Smooth muscle cell (in vitro differentiated cells): ENCODE measurements at regions not wholly inside any gene's neighbourhood (a gene's known extent, or its start where the extent isn't known, plus 50 kb on each side); places are given as distances from the start of the nearest gene placed in this dataset.

Source experiments
- DNase-seq: peaks from one replicate; lab custom pipeline; 2025; ENCODE audit not compliant: unreplicated experiment; lab: John Stamatoyannopoulos, UW
- H2AFZ ChIP-seq: fragments of 200-600 bp; sonication (generic); 2 replicates; pipeline ENCODE4 v1.6.0; 2016; ENCODE audit warnings: antibody characterized with exemption, low read depth, mild to moderate bottlenecking
- H3F3A ChIP-seq: fragments of 200-600 bp; sonication (generic); 2 replicates; pipeline ENCODE4 v1.6.0; 2017; ENCODE audit warnings: antibody characterized with exemption, low read depth
- H3K27ac ChIP-seq: fragments of 200-600 bp; sonication (generic); 2 replicates; pipeline ENCODE4 v1.5.1; 2016; ENCODE audit warnings: low read depth, mild to moderate bottlenecking
- H3K27me3 ChIP-seq: fragments of 200-600 bp; sonication (generic); 2 replicates; pipeline ENCODE4 v1.6.1; 2016; ENCODE audit warnings: low read depth, mild to moderate bottlenecking
- H3K36me3 ChIP-seq: fragments of 200-600 bp; sonication (generic); 2 replicates; pipeline ENCODE4 v1.5.1; 2016; ENCODE audit warnings: low read depth
- H3K4me1 ChIP-seq: fragments of 200-600 bp; sonication (generic); 2 replicates; pipeline ENCODE4 v1.5.1; 2016; ENCODE audit warnings: low read depth
- H3K4me2 ChIP-seq: fragments of 200-600 bp; sonication (generic); 2 replicates; pipeline ENCODE4 v1.6.0; 2016; ENCODE audit warnings: mild to moderate bottlenecking
- H3K4me3 ChIP-seq: fragments of 200-600 bp; sonication (generic); 2 replicates; pipeline ENCODE4 v1.5.1; 2016; ENCODE audit warnings: mild to moderate bottlenecking
- H3K79me2 ChIP-seq: fragments of 200-600 bp; sonication (generic); 2 replicates; pipeline ENCODE4 v1.6.0; 2016; ENCODE audit warnings: low read depth, mild to moderate bottlenecking
- H3K9ac ChIP-seq: fragments of 200-600 bp; sonication (generic); 2 replicates; pipeline ENCODE4 v1.6.0; 2016; ENCODE audit warnings: low read depth
- H3K9me3 ChIP-seq: fragments of 200-600 bp; sonication (generic); replicated peaks from 2 replicates; pipeline ENCODE4 v1.5.1; 2016; ENCODE audit warnings: low read depth
- H4K20me1 ChIP-seq: fragments of 200-600 bp; sonication (generic); 2 replicates; pipeline ENCODE4 v1.6.0; 2016; ENCODE audit warnings: low read depth
- WGBS: methylation state at CpG from one replicate; pipeline ENCODE4 v1.1.7; 2016; ENCODE audit warnings: low lambda C conversion rate; 5-methylcytosine and 5-hydroxymethylcytosine counted together
- TF ChIP-seq, protein P1 (sequence below): fragments of 200-600 bp; sonication (generic); IDR thresholded peaks from 2 replicates; pipeline ENCODE4 v1.5.1; 2017; ENCODE audit warnings: borderline replicate concordance, mild to moderate bottlenecking, antibody characterized with exemption; ENCODE audit not compliant: insufficient read depth, poor library complexity, severe bottlenecking

DNA sequence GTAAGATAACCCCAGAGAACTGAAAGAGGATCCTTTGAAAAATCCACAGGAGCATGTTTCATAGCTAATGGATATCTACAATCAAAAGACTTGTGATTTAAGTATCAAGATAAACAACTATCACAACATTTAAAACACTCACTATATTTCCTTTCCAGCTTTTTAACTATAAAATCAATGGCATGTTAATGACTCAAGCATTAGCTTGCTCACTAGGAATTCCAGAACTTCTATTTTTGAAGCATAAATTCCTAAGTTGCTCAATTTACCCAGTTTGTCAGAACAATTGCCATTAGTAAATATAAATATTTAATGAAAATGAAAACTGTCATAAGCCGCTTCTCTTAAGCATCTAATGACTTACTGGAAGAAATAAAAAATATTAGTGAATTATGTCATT, 355.3 kb downstream of the PRELID2 start:
- TF ChIP-seq, protein P1, sequence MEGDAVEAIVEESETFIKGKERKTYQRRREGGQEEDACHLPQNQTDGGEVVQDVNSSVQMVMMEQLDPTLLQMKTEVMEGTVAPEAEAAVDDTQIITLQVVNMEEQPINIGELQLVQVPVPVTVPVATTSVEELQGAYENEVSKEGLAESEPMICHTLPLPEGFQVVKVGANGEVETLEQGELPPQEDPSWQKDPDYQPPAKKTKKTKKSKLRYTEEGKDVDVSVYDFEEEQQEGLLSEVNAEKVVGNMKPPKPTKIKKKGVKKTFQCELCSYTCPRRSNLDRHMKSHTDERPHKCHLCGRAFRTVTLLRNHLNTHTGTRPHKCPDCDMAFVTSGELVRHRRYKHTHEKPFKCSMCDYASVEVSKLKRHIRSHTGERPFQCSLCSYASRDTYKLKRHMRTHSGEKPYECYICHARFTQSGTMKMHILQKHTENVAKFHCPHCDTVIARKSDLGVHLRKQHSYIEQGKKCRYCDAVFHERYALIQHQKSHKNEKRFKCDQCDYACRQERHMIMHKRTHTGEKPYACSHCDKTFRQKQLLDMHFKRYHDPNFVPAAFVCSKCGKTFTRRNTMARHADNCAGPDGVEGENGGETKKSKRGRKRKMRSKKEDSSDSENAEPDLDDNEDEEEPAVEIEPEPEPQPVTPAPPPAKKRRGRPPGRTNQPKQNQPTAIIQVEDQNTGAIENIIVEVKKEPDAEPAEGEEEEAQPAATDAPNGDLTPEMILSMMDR = no peak
- H3K9ac ChIP-seq = no peak overlapping the region
- H3K9me3 ChIP-seq = no peaks in the 10 kb centered on the region
- H3K36me3 ChIP-seq = no peaks in the 10 kb centered on the region
- H3K27ac ChIP-seq = no peak overlapping the region
- H3K4me1 ChIP-seq = peaks cover 6% of the 10 kb centered on the region
- H3K4me3 ChIP-seq = no peak overlapping the region
- H4K20me1 ChIP-seq = no peaks in the 10 kb centered on the region
- no peaks in the 10 kb centered on the region for H3K79me2 ChIP-seq
- H2AFZ ChIP-seq = no peak overlapping the region
- no peak overlapping the region for H3K4me2 ChIP-seq
- 97% methylated on average over 1 of the region's 1 CpG for WGBS
- no peaks in the 10 kb centered on the region for H3K27me3 ChIP-seq
- no peak for DNase-seq
- H3F3A ChIP-seq = no peaks in the 10 kb centered on the region

DNA sequence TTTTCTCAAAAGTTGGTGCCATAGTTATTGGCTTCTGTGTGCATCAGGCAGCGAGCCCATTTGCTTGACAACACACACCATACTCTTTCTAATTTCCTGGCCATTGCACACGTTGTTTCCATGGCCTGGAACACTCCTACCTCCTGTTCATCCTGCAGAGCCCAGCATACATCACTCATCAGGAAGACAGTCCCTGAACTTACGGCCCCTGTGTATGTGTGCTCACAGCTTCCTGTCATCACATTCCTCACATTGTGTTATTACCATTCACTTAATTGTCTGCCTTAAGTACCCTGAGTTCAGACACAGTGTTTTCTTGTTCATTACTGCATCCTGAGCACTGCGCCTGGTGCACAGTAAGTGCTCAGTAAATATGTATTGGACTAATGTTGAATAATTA, 355.9 kb downstream of the PRELID2 start:
- H4K20me1 ChIP-seq = no peaks in the 10 kb centered on the region
- H3F3A ChIP-seq = no peaks in the 10 kb centered on the region
- H3K36me3 ChIP-seq = no peaks in the 10 kb centered on the region
- no peak for DNase-seq
- H3K27ac ChIP-seq = no peak overlapping the region
- WGBS = 62% methylated on average over 4 of the region's 4 CpGs
- no peak overlapping the region for H3K9ac ChIP-seq
- H3K27me3 ChIP-seq = no peaks in the 10 kb centered on the region
- H2AFZ ChIP-seq = no peak overlapping the region
- H3K9me3 ChIP-seq = no peaks in the 10 kb centered on the region
- TF ChIP-seq, protein P1 = no peak
- H3K4me2 ChIP-seq = no peak overlapping the region
- no peaks in the 10 kb centered on the region for H3K79me2 ChIP-seq
- no peak overlapping the region for H3K4me3 ChIP-seq
- H3K4me1 ChIP-seq = peaks cover 6% of the 10 kb centered on the region

DNA sequence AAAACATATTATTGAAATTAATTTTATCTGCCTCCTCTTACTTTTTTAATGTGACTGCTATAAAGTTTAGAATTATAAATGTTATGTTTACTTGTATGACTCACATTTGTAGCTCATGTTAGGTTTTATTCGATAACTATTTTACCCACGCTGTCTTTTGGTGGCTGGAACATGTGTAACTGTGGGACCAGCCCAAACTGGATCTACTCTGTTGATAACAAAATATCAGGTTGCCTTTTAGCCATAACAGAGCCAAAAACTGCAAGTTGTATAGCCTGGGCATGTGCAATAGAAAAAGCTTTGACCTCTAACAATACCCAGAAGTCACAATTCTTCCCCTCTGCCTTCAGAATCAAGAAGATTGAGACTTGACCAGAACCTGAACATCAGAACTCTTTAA, 356.5 kb downstream of the PRELID2 start:
- Histone ChIP-seq H3F3A (no peaks in the 10 kb centered on the region), H4K20me1 (no peaks in the 10 kb centered on the region), H3K79me2 (no peaks in the 10 kb centered on the region), H3K27me3 (no peaks in the 10 kb centered on the region), H3K4me1 (peaks cover 6% of the 10 kb centered on the region), H3K4me2 (no peak overlapping the region), H3K9ac (no peak overlapping the region), H2AFZ (no peak overlapping the region), H3K4me3 (no peak overlapping the region), H3K9me3 (no peaks in the 10 kb centered on the region), H3K36me3 (no peaks in the 10 kb centered on the region), H3K27ac (no peak overlapping the region)
- TF ChIP-seq, protein P1 = no peak
- DNase-seq = no peak
- 97% methylated on average over 2 of the region's 2 CpGs for WGBS

DNA sequence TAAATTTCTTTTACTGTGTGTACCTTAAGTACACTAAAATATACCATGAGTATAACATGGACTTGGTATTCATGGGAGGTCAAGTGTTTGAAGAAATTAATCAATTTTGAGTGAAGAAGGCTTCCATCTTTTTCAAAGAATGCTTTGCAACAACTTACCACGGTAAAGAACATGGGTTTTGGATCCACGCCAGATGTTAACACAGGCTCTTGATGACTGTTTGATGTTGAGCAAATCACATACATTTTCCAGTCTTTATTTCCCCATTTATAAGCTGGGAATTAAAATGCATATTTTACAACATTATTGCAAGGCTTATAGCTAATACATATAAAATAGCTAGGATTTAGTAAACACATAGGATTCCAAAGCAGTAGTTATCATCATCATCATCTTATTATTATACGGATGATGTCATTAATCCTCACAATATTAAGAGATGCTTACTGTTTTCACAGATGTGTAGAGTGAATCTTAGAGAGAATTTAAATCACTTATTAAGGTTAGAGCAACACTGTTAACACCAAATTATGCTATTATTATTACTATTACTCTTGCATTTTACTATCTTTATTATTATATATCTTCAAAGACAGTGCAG, 362.0 kb downstream of the PRELID2 start:
- Histone ChIP-seq H3K4me1 (peaks cover 18% of the 10 kb centered on the region), H3K4me2 (no peak overlapping the region), H3K36me3 (no peaks in the 10 kb centered on the region), H3K27ac (no peak overlapping the region), H3K9ac (no peak overlapping the region), H3F3A (peaks cover 4% of the 10 kb centered on the region), H4K20me1 (no peaks in the 10 kb centered on the region), H3K4me3 (no peak overlapping the region), H2AFZ (no peak overlapping the region), H3K27me3 (no peaks in the 10 kb centered on the region), H3K9me3 (no peaks in the 10 kb centered on the region), H3K79me2 (no peaks in the 10 kb centered on the region)
- WGBS = 87% methylated on average over 3 of the region's 3 CpGs
- no peak for DNase-seq
- TF ChIP-seq, protein P1 = no peak
